Activated CD8-positive, alpha-beta T cell treated with anti-CD3 and anti-CD28 coated beads for 36 hours (primary cell): ENCODE measurements at regions not wholly inside any gene's neighbourhood (a gene's known extent, or its start where the extent isn't known, plus 50 kb on each side); places are given as distances from the start of the nearest gene placed in this dataset.

ENCODE experiments used
- ATAC-seq: fragments of 200-7000 bp; cut with Tn5 transposase; one replicate; pipeline ENCODE4 v1.10.0; 2021; ENCODE audit warnings: mild to moderate bottlenecking, moderate library complexity
- CTCF ChIA-PET: fragments of 350-600 bp; sonication (Branson Sonifier 250); formaldehyde crosslinking; loops from one replicate; lab custom pipeline; 2021; ENCODE audit warnings: antibody characterized with exemption; lab: Charles Lee
- POLR2A ChIA-PET: fragments of 350-600 bp; sonication (Branson Sonifier 250); formaldehyde crosslinking; loops from one replicate; lab custom pipeline; 2021; ENCODE audit warnings: antibody characterized with exemption; lab: Charles Lee
- DNase-seq: peaks from one replicate; pipeline ENCODE4 v3.0.0-alpha.2; 2020
- H3K27ac Mint-ChIP-seq: one replicate; pipeline ENCODE4 v1.8.0; 2021; ENCODE audit warnings: mild to moderate bottlenecking, mixed read lengths
- H3K27me3 Mint-ChIP-seq: one replicate; pipeline ENCODE4 v1.8.0; 2021; ENCODE audit warnings: mixed read lengths
- H3K36me3 Mint-ChIP-seq: one replicate; pipeline ENCODE4 v1.8.0; 2021; ENCODE audit warnings: low read depth, mixed read lengths
- H3K4me1 Mint-ChIP-seq: one replicate; pipeline ENCODE4 v1.8.0; 2021; ENCODE audit warnings: low read depth, mixed read lengths
- H3K4me3 Mint-ChIP-seq: one replicate; pipeline ENCODE4 v1.8.0; 2021; ENCODE audit warnings: mild to moderate bottlenecking, moderate library complexity, mixed read lengths
- H3K9me3 Mint-ChIP-seq: one replicate; pipeline ENCODE4 v1.8.0; 2021; ENCODE audit warnings: mixed read lengths
- intact Hi-C: fragments of 100-400 bp; cut with micrococcal nuclease; formaldehyde crosslinking; loops from one replicate; pipeline ENCODE4 v1.10.0; 2022
- TF ChIP-seq, protein P1 (sequence below): fragments of 200-600 bp; IDR thresholded peaks from one replicate; pipeline ENCODE4 v1.8.0; 2022; ENCODE audit warnings: antibody characterized with exemption, mild to moderate bottlenecking

DNA sequence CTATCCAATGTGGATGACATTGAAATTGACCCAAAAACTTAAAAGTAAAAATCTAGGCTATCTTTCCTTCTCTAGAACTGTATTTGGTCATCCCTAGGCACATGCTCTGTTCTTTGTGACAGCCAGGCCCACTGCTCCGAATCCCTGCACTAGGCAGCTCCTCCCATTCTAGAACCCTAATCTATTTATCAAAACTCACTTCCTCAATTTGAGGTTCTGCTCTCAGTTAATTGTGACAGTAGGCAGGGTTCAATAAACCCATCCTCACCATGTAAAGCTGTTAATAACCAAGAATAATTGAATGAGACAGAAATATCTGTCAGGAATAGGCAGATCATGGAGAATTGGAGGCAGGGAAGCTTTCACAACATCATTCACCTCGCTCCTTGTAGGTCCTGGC lies 51.9 kb upstream of the IRF2 start:
- no peak overlapping the region for H3K27ac Mint-ChIP-seq
- CTCF ChIA-PET: interaction anchor here (2.3 kb wide), 1 partner anchor 10 kb away, joined by 9 read pairs; no protein-coding TSS in a partner anchor
- POLR2A ChIA-PET: no interaction called here
- peaks cover 14% of the 10 kb centered on the region for H3K9me3 Mint-ChIP-seq
- peaks cover 3% of the 10 kb centered on the region for H3K36me3 Mint-ChIP-seq
- TF ChIP-seq, protein P1, sequence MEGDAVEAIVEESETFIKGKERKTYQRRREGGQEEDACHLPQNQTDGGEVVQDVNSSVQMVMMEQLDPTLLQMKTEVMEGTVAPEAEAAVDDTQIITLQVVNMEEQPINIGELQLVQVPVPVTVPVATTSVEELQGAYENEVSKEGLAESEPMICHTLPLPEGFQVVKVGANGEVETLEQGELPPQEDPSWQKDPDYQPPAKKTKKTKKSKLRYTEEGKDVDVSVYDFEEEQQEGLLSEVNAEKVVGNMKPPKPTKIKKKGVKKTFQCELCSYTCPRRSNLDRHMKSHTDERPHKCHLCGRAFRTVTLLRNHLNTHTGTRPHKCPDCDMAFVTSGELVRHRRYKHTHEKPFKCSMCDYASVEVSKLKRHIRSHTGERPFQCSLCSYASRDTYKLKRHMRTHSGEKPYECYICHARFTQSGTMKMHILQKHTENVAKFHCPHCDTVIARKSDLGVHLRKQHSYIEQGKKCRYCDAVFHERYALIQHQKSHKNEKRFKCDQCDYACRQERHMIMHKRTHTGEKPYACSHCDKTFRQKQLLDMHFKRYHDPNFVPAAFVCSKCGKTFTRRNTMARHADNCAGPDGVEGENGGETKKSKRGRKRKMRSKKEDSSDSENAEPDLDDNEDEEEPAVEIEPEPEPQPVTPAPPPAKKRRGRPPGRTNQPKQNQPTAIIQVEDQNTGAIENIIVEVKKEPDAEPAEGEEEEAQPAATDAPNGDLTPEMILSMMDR: no peak
- DNase-seq (no peak), ATAC-seq (no peak)
- H3K4me3 Mint-ChIP-seq: no peak overlapping the region
- H3K4me1 Mint-ChIP-seq: peaks cover 33% of the 10 kb centered on the region
- intact Hi-C loops: no loop called here
- no peaks in the 10 kb centered on the region for H3K27me3 Mint-ChIP-seq
